GM13977 (cell line): ENCODE measurements at regions not wholly inside any gene's neighbourhood (a gene's known extent, or its start where the extent isn't known, plus 50 kb on each side); places are given as distances from the start of the nearest gene placed in this dataset.

Experiments
- DNase-seq: peaks from one replicate; pipeline ENCODE4 v3.0.0; 2012; ENCODE audit warnings: low spot score
- in situ Hi-C: fragments of 300-500 bp; cut with MboI; formaldehyde crosslinking; loops from one replicate; pipeline ENCODE4 v1.12.0; 2022; ENCODE audit warnings: low sequenced_read_pairs, low pct_unique_long_range_greater_than_20kb, mixed read lengths, inconsistent platforms; ENCODE audit not compliant: unreplicated experiment
- TF ChIP-seq, protein P1 (sequence below): IDR thresholded peaks from 2 replicates; pipeline ENCODE4 v1.5.1; 2012; ENCODE audit warnings: mild to moderate bottlenecking, control low read depth; ENCODE audit not compliant: insufficient read depth; ENCODE audit errors: extremely low read depth, missing control alignments

- in situ Hi-C loops, result no loop called here
- no peak for DNase-seq
These were observed 267.5 kb upstream of the ARGLU1 start for GRCh38 chr13:106835477-106835876.

DNA sequence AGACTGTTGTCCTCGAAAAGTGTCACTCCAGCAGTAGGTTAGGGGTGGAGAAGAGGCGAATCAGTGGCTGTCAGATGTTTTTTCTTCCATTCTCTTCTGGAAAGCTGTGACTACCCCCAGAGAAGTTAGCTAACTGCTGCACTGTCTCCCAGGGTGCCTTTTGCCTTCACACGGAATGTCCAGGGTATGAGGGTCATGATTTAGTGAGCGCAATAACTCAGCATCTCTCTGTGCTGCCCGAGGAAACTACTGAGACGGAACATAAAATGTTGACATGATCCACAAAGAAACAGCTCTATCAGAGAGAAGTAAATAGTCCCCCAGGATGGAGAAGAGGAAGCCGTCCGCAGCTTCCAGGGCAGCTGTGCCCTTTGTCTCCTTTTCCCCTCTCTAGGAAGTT is 254.0 kb upstream of the ARGLU1 start:
- in situ Hi-C loops, result no loop called here
- TF ChIP-seq, protein P1, sequence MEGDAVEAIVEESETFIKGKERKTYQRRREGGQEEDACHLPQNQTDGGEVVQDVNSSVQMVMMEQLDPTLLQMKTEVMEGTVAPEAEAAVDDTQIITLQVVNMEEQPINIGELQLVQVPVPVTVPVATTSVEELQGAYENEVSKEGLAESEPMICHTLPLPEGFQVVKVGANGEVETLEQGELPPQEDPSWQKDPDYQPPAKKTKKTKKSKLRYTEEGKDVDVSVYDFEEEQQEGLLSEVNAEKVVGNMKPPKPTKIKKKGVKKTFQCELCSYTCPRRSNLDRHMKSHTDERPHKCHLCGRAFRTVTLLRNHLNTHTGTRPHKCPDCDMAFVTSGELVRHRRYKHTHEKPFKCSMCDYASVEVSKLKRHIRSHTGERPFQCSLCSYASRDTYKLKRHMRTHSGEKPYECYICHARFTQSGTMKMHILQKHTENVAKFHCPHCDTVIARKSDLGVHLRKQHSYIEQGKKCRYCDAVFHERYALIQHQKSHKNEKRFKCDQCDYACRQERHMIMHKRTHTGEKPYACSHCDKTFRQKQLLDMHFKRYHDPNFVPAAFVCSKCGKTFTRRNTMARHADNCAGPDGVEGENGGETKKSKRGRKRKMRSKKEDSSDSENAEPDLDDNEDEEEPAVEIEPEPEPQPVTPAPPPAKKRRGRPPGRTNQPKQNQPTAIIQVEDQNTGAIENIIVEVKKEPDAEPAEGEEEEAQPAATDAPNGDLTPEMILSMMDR, result no peak
- no peak for DNase-seq

More at GRCh38 chr13:106835477-106835876, 267.5 kb upstream of the ARGLU1 start:
- TF ChIP-seq, protein P1, result no peak

DNA sequence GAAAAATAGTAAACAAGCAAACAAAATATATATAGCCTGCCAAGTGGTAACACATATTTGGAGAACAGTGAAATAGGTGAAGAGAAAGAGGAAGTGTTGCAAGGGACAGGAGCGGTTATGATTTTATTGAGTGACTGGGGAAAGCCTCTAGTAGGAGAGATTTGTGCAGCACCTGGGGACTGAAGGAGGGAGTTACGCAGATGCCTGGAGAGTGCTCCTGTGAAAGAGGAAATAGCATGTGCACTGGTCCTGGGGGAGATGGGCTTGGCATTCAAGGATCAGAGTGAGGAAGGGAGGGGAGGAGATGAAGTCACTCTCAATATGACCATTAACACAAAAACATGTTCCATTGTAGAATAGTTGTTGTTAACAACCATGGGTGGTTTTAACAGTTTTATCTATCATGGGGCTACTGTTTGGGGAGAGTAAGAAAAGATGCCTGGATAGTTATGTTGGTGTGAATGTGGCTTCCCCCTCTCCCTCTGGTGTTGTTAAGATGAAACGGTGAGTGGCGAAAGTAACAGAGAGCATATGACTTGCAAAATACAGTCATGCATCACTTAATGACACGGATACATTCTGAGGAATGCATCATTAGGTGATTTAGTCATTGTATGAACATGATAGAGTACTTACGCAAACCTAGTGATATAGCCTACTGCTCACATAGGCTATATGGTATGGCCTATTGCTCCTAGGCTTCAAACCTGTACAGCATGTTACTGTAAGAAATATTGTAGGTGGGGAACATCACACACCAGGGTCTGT is 251.7 kb upstream of the ARGLU1 start:
- TF ChIP-seq, protein P1, result no peak
- DNase-seq, result no peak
- in situ Hi-C loops, result no loop called here

DNA sequence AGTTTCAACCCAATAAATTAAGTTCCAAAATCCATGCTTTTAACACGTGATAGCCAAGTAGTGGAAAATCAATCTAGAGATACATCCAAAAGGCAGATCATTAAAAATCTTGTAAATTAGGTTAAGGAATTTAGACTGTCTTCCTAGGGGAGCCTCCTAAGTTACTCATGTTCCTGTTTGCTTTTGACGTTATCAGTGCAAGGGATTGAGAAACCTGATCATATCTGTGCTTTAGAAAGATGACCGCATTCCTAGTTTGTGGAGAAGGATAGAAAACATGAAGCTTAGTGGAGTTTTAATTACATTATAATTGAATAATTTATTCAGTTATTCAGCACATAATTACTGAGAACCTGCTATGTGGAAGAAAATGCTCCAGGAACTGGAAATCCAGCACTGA is 251.0 kb upstream of the ARGLU1 start:
- TF ChIP-seq, protein P1, result no peak

DNA sequence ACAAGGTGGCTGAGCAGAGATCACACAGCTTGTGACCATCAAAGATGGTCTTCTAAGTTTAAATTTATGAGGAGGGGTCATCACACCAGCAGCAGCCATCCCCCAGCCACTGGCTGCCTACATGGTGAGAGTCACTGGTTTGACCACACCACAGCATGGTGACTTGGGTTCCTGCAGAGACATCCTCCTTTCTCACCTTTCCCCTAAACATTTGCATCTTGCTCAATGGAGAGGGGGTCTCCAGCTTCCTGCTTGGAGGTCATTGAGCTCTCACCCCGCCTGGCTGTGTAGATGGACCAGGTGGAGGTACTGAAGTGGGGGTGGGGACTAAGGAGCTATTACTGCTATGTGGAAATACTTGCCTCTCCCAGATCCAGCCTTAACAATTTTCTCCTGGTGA is 247.6 kb upstream of the ARGLU1 start:
- in situ Hi-C loops, result no loop called here
- TF ChIP-seq, protein P1, result no peak
- no peak for DNase-seq

More for the DNA sequence above, 251.0 kb upstream of the ARGLU1 start:
- in situ Hi-C loops, result no loop called here
- DNase-seq, result no peak

GRCh38 chr13:106814463-106814862 is 246.5 kb upstream of the ARGLU1 start:
- in situ Hi-C loops, result no loop called here
- TF ChIP-seq, protein P1, result no peak
- no peak for DNase-seq
